GM10266 (cell line): ENCODE measurements at regions not wholly inside any gene's neighbourhood (a gene's known extent, or its start where the extent isn't known, plus 50 kb on each side); places are given as distances from the start of the nearest gene placed in this dataset.

Source experiments
- DNase-seq: peaks from one replicate; pipeline ENCODE4 v3.0.0; 2012; ENCODE audit errors: extremely low spot score
- CTCF ChIP-seq: IDR thresholded peaks from 2 replicates; pipeline ENCODE4 v1.5.1; 2012; ENCODE audit warnings: mild to moderate bottlenecking, low read depth; ENCODE audit not compliant: control insufficient read depth, insufficient read depth; ENCODE audit errors: missing control alignments

- no peak for TF ChIP-seq CTCF
- DNase-seq = no peak
These were observed 59.4 kb upstream of the GZMB start for GRCh38 chr14:24693353-24693737.

DNA sequence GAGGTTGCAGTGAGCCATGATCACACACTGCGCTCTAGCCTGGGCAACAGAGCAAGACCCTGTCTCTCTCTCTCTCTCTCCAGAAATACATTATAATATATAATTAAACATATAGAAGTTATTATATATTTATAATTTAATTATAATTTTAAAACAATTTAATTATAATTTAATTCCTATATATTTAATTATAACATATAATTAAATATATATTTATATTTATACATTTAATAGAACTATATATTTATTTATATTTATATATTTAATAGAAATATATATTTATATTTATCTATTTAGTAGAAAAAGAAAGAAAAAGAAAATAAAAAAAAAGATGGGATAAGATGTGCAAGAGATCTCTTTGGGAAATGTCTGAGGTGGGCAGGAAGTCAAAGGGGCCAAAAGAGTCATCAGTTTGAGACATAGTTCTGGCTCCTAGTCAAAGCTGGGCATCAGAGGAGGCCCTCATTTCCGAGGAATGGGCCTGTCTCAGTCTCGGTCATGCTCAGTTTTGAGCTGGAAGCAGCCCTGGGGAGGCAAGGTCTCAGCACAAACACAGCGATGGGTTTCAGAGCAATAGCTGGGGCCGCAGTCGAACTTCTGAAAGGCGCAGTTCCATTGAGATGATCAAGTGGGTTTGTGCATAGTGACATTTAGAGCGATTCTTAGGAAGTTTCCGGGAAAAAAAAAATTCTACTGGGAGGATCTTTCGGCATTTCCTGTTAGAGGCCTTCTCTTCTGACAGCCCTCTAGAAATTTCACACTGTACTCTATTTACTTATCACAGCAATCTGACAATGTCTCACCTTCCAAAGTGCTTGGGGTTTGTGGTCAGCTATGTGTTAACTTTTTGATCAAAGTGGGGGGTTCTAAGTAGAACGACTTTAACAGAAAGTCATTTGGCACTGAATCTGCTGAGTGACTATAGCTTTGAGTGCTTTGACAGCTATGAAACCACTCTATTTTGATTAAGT lies 58.7 kb upstream of the GZMB start:
- no peak for TF ChIP-seq CTCF
- no peak for DNase-seq

- peak; percentile 18 for TF ChIP-seq CTCF
- no peak for DNase-seq
These were observed 56.5 kb upstream of the GZMB start for GRCh38 chr14:24690492-24690891.

GRCh38 chr14:24688030-24688658 lies 54.2 kb upstream of the GZMB start:
- TF ChIP-seq CTCF = no peak
- no peak for DNase-seq
